OCI-LY1 (cell line): ENCODE measurements at regions not wholly inside any gene's neighbourhood (a gene's known extent, or its start where the extent isn't known, plus 50 kb on each side); places are given as distances from the start of the nearest gene placed in this dataset.

Experiments
- H2AFZ ChIP-seq: fragments of 200-600 bp; sonication (generic), shearing (Covaris generic); 2 replicates; pipeline ENCODE4 v1.6.0; 2014; ENCODE audit warnings: antibody characterized with exemption, mild to moderate bottlenecking, low read length
- H3F3A ChIP-seq: fragments of 200-600 bp; sonication (generic), shearing (Covaris generic); 2 replicates; pipeline ENCODE4 v1.6.0; 2014; ENCODE audit warnings: mild to moderate bottlenecking, antibody characterized with exemption, low read length, moderate library complexity; ENCODE audit not compliant: insufficient read depth
- H3K27ac ChIP-seq: fragments of 200-600 bp; sonication (generic); 2 replicates; pipeline ENCODE4 v1.5.1; 2014; ENCODE audit warnings: low read length, mixed run types, mild to moderate bottlenecking, low read depth; ENCODE audit not compliant: poor library complexity, severe bottlenecking
- H3K27me3 ChIP-seq: fragments of 200-600 bp; sonication (generic); 2 replicates; pipeline ENCODE4 v1.6.0; 2014; ENCODE audit warnings: antibody characterized with exemption, mild to moderate bottlenecking, low read length, moderate library complexity; ENCODE audit not compliant: insufficient read depth
- H3K36me3 ChIP-seq: fragments of 200-600 bp; sonication (generic); 2 replicates; pipeline ENCODE4 v1.6.1; 2014; ENCODE audit warnings: mild to moderate bottlenecking, antibody characterized with exemption, low read length, moderate library complexity, mixed read lengths; ENCODE audit not compliant: insufficient read depth
- H3K4me1 ChIP-seq: fragments of 200-600 bp; sonication (generic); 2 replicates; pipeline ENCODE4 v1.5.1; 2014; ENCODE audit warnings: mild to moderate bottlenecking, low read length, moderate library complexity; ENCODE audit not compliant: insufficient read depth, severe bottlenecking
- H3K4me2 ChIP-seq: fragments of 200-600 bp; sonication (generic), shearing (Covaris generic); 2 replicates; pipeline ENCODE4 v1.6.1; 2014; ENCODE audit warnings: low read length
- H3K4me3 ChIP-seq: fragments of 200-600 bp; sonication (generic); 2 replicates; pipeline ENCODE4 v1.5.1; 2014; ENCODE audit warnings: low read length, low read depth, mild to moderate bottlenecking, mixed read lengths; ENCODE audit not compliant: poor library complexity, severe bottlenecking
- H3K79me2 ChIP-seq: fragments of 200-600 bp; shearing (Covaris generic); 2 replicates; pipeline ENCODE4 v1.6.1; 2016; ENCODE audit warnings: mixed run types, low read length, mixed read lengths; ENCODE audit not compliant: insufficient read depth
- H3K9ac ChIP-seq: fragments of 200-600 bp; sonication (generic), shearing (Covaris generic); 2 replicates; pipeline ENCODE4 v1.6.1; 2014; ENCODE audit warnings: mild to moderate bottlenecking, low read length, mixed read lengths
- H3K9me2 ChIP-seq: fragments of 200-600 bp; sonication (generic), shearing (Covaris generic); 2 replicates; pipeline ENCODE4 v1.6.1; 2014; ENCODE audit warnings: low read depth, mild to moderate bottlenecking, low read length, mixed read lengths
- H3K9me3 ChIP-seq: fragments of 200-600 bp; shearing (Covaris generic); 2 replicates; pipeline ENCODE4 v1.6.1; 2014; ENCODE audit warnings: low read length, mixed read lengths
- H4K20me1 ChIP-seq: fragments of 200-600 bp; sonication (generic), shearing (Covaris generic); 2 replicates; pipeline ENCODE4 v1.6.0; 2016; ENCODE audit warnings: mild to moderate bottlenecking, low read length; ENCODE audit not compliant: insufficient read depth
- EZH2 ChIP-seq: fragments of 200-600 bp; sonication (generic), shearing (Covaris generic); IDR thresholded peaks from 2 replicates; pipeline ENCODE4 v1.8.0; 2017; ENCODE audit warnings: borderline replicate concordance, mixed run types, mild to moderate bottlenecking, antibody characterized with exemption, low read length, moderate library complexity, mixed read lengths
- TF ChIP-seq, protein P1 (sequence below): fragments of 200-600 bp; sonication (generic), shearing (Covaris generic); IDR thresholded peaks from 2 replicates; pipeline ENCODE4 v1.5.1; 2017; ENCODE audit warnings: mild to moderate bottlenecking, antibody characterized with exemption, low read length, moderate library complexity, mixed read lengths

- H4K20me1 ChIP-seq, result no peaks in the 10 kb centered on the region
- no peak overlapping the region for H3K9ac ChIP-seq
- no peaks in the 10 kb centered on the region for H3K4me1 ChIP-seq
- no peak overlapping the region for H3K27ac ChIP-seq
- no peaks in the 10 kb centered on the region for H3K9me3 ChIP-seq
- no peaks in the 10 kb centered on the region for H3F3A ChIP-seq
- no peak overlapping the region for H3K4me3 ChIP-seq
- H3K36me3 ChIP-seq, result no peaks in the 10 kb centered on the region
- no peaks in the 10 kb centered on the region for H3K9me2 ChIP-seq
- no peak overlapping the region for H3K4me2 ChIP-seq
- no peaks in the 10 kb centered on the region; the same call in 1 of the 2 replicates for H3K27me3 ChIP-seq
- H3K79me2 ChIP-seq, result no peaks in the 10 kb centered on the region
- TF ChIP-seq, protein P1, sequence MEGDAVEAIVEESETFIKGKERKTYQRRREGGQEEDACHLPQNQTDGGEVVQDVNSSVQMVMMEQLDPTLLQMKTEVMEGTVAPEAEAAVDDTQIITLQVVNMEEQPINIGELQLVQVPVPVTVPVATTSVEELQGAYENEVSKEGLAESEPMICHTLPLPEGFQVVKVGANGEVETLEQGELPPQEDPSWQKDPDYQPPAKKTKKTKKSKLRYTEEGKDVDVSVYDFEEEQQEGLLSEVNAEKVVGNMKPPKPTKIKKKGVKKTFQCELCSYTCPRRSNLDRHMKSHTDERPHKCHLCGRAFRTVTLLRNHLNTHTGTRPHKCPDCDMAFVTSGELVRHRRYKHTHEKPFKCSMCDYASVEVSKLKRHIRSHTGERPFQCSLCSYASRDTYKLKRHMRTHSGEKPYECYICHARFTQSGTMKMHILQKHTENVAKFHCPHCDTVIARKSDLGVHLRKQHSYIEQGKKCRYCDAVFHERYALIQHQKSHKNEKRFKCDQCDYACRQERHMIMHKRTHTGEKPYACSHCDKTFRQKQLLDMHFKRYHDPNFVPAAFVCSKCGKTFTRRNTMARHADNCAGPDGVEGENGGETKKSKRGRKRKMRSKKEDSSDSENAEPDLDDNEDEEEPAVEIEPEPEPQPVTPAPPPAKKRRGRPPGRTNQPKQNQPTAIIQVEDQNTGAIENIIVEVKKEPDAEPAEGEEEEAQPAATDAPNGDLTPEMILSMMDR, result no peak
- TF ChIP-seq EZH2, result no peak
- H2AFZ ChIP-seq, result no peak overlapping the region
These were observed 184.9 kb upstream of the LNX1 start for GRCh38 chr4:53776141-53776540.

DNA sequence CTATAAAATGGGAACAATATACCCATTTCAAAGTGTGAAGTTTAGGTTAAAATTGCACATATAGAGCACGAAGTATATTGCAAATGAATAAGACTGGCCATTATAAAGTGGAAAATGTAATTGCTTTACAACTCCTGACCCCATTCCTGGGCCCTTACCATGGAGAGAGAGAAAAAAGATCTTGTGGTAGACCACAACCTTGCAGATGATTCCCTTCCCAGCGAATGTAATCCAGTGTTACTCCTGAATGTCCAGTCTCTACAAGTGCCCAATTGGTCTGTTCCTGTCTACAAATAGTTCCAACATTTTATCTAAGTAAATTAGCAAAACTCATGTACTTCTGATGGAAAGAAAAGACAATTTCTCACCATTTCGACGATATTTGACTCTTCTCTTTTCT, 184.1 kb upstream of the LNX1 start:
- Histone ChIP-seq H3K4me1 (no peaks in the 10 kb centered on the region), H3K9me2 (no peaks in the 10 kb centered on the region), H3K4me2 (no peak overlapping the region), H3K27ac (no peak overlapping the region), H3K79me2 (no peaks in the 10 kb centered on the region), H3K9me3 (no peaks in the 10 kb centered on the region), H3K27me3 (no peaks in the 10 kb centered on the region; the same call in 1 of the 2 replicates), H3K9ac (no peak overlapping the region), H2AFZ (no peak overlapping the region), H3K36me3 (no peaks in the 10 kb centered on the region), H3F3A (no peaks in the 10 kb centered on the region), H4K20me1 (no peaks in the 10 kb centered on the region), H3K4me3 (no peak overlapping the region)
- no peak for TF ChIP-seq EZH2
- TF ChIP-seq, protein P1, result no peak

DNA sequence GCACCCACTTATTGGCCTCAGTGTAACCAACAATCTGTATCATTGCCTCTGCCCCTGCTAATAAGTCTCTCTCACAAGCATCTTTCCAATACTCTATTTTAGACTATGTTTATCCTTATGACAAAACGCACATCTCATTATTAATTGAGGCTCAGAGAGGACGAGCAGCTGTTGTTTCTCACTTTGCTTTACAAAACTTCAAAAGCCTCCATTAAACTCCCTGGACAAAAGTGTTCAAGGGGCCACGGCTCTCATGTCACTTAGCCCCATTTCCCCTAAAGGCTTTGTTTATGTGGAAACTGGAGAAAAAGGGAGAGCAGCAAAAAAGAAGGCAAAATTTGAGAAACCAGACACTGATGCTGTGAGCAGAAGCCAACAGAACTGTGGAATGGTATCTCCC, 180.0 kb upstream of the LNX1 start:
- Histone ChIP-seq H3K4me3 (no peak overlapping the region), H3K9me2 (no peaks in the 10 kb centered on the region), H2AFZ (no peak overlapping the region), H3K27me3 (no peaks in the 10 kb centered on the region), H3F3A (no peaks in the 10 kb centered on the region), H3K36me3 (no peaks in the 10 kb centered on the region), H3K79me2 (no peaks in the 10 kb centered on the region), H3K9me3 (no peaks in the 10 kb centered on the region), H4K20me1 (no peaks in the 10 kb centered on the region), H3K4me2 (no peak overlapping the region), H3K9ac (no peak overlapping the region), H3K4me1 (no peaks in the 10 kb centered on the region), H3K27ac (no peak overlapping the region)
- TF ChIP-seq, protein P1, result no peak
